BE2C (cell line): ENCODE measurements at regions not wholly inside any gene's neighbourhood (a gene's known extent, or its start where the extent isn't known, plus 50 kb on each side); places are given as distances from the start of the nearest gene placed in this dataset.

Source experiments
- DNase-seq: peaks from one replicate; pipeline ENCODE4 v3.0.0-alpha.2; 2020
- H3K27me3 ChIP-seq: fragments of 250-450 bp; sonication (Bioruptor Pico); 2 replicates; pipeline ENCODE4 v1.5.1; 2020; ENCODE audit warnings: mild to moderate bottlenecking
- H3K36me3 ChIP-seq: fragments of 250-450 bp; sonication (Bioruptor Pico); 2 replicates; pipeline ENCODE4 v1.5.1; 2020; ENCODE audit warnings: mild to moderate bottlenecking
- H3K4me1 ChIP-seq: fragments of 250-450 bp; sonication (Bioruptor Pico); 2 replicates; pipeline ENCODE4 v1.5.1; 2020
- H3K4me3 ChIP-seq: 2 replicates; pipeline ENCODE4 v1.5.1; 2011; ENCODE audit warnings: low read depth, low read length
- H3K9me3 ChIP-seq: fragments of 250-450 bp; sonication (Bioruptor Pico); 2 replicates; pipeline ENCODE4 v1.5.1; 2020
- CTCF ChIP-seq: IDR thresholded peaks from 2 replicates; pipeline ENCODE4 v1.5.1; 2012; ENCODE audit warnings: mild to moderate bottlenecking, low read depth, low read length

GRCh38 chr7:131889572-131890150, 333.2 kb upstream of the PODXL start:
- no peak overlapping the region for H3K4me3 ChIP-seq
- no peak for DNase-seq

GRCh38 chr7:131883769-131884168, 327.3 kb upstream of the PODXL start:
- no peak for TF ChIP-seq CTCF
- H3K36me3 ChIP-seq = no peaks in the 10 kb centered on the region
- peaks cover 4% of the 10 kb centered on the region; the same call in 1 of the 2 replicates for H3K27me3 ChIP-seq
- DNase-seq = no peak
- peaks cover 3% of the 10 kb centered on the region; the same call in 1 of the 2 replicates for H3K9me3 ChIP-seq
- no peak overlapping the region for H3K4me3 ChIP-seq
- H3K4me1 ChIP-seq = no peaks in the 10 kb centered on the region

More at GRCh38 chr7:131889572-131890150, 333.2 kb upstream of the PODXL start:
- H3K4me1 ChIP-seq = no peaks in the 10 kb centered on the region; the same call in 1 of the 2 replicates
- H3K36me3 ChIP-seq = no peaks in the 10 kb centered on the region
- no peak for TF ChIP-seq CTCF
- H3K27me3 ChIP-seq = peaks cover 4% of the 10 kb centered on the region; the same call in 1 of the 2 replicates
- H3K9me3 ChIP-seq = peaks cover 3% of the 10 kb centered on the region; the same call in 1 of the 2 replicates

- Histone ChIP-seq H3K4me1 (no peaks in the 10 kb centered on the region), H3K4me3 (no peak overlapping the region), H3K36me3 (no peaks in the 10 kb centered on the region), H3K9me3 (peaks cover 3% of the 10 kb centered on the region; the same call in 1 of the 2 replicates), H3K27me3 (peaks cover 1% of the 10 kb centered on the region; the same call in 1 of the 2 replicates)
- DNase-seq = no peak
- TF ChIP-seq CTCF = no peak
These were observed 326.8 kb upstream of the PODXL start for GRCh38 chr7:131883196-131883595.

GRCh38 chr7:131882321-131882720, 325.9 kb upstream of the PODXL start:
- TF ChIP-seq CTCF = no peak
- no peaks in the 10 kb centered on the region for H3K4me1 ChIP-seq
- DNase-seq = no peak
- H3K9me3 ChIP-seq = peaks cover 3% of the 10 kb centered on the region; the same call in 1 of the 2 replicates
- no peaks in the 10 kb centered on the region for H3K36me3 ChIP-seq
- H3K27me3 ChIP-seq = no peaks in the 10 kb centered on the region
- H3K4me3 ChIP-seq = no peak overlapping the region

- TF ChIP-seq CTCF = no peak
- Histone ChIP-seq H3K4me1 (no peaks in the 10 kb centered on the region), H3K27me3 (no peaks in the 10 kb centered on the region), H3K36me3 (no peaks in the 10 kb centered on the region), H3K9me3 (no peaks in the 10 kb centered on the region), H3K4me3 (no peak overlapping the region)
- DNase-seq = no peak
These were observed 323.6 kb upstream of the PODXL start for GRCh38 chr7:131880078-131880477.

GRCh38 chr7:131879424-131879823, 323.0 kb upstream of the PODXL start:
- Histone ChIP-seq H3K4me3 (no peak overlapping the region), H3K27me3 (no peaks in the 10 kb centered on the region), H3K36me3 (no peaks in the 10 kb centered on the region), H3K4me1 (no peaks in the 10 kb centered on the region), H3K9me3 (no peaks in the 10 kb centered on the region)
- TF ChIP-seq CTCF = no peak
- DNase-seq = no peak
